Duodenal mucosa (tissue), 2 donors: ENCODE measurements at regions not wholly inside any gene's neighbourhood (a gene's known extent, or its start where the extent isn't known, plus 50 kb on each side); places are given as distances from the start of the nearest gene placed in this dataset.
"Not testable (repeated sequence)": the region's sequence is repeated elsewhere in the genome, so short reads cannot be mapped to it uniquely, and the experiment has no call there.

Experiments
- H3K27ac ChIP-seq: one replicate; pipeline ENCODE4 v1.7.0; 2013; ENCODE audit warnings: low read depth, low read length
- H3K27me3 ChIP-seq, 2 donors: one replicate each; pipeline ENCODE4 v1.7.0; 2013; ENCODE audit warnings: low read length in 2 of 2, control low read depth in 1 of 2; ENCODE audit not compliant: insufficient read depth in 2 of 2, control insufficient read depth in 1 of 2
- H3K36me3 ChIP-seq, 2 donors: one replicate each; pipeline ENCODE4 v1.7.0; 2013; ENCODE audit warnings: low read length in 2 of 2, control low read depth in 1 of 2; ENCODE audit not compliant: insufficient read depth in 2 of 2, control insufficient read depth in 1 of 2
- H3K4me1 ChIP-seq, 2 donors: one replicate each; pipeline ENCODE4 v1.7.0; 2013; ENCODE audit warnings: low read length in 2 of 2, control low read depth in 1 of 2; ENCODE audit not compliant: insufficient read depth in 2 of 2, control insufficient read depth in 1 of 2
- H3K4me3 ChIP-seq, 2 donors: one replicate each; pipeline ENCODE4 v1.7.0; 2013; ENCODE audit warnings: low read length in 2 of 2, low read depth in 1 of 2
- H3K9ac ChIP-seq, 2 donors: one replicate each; pipeline ENCODE4 v1.7.0; 2013; ENCODE audit warnings: low read length in 2 of 2, low read depth in 1 of 2
- H3K9me3 ChIP-seq, 2 donors: one replicate each; pipeline ENCODE4 v1.7.0; 2013; ENCODE audit warnings: low read length in 2 of 2, control low read depth in 1 of 2; ENCODE audit not compliant: control insufficient read depth in 1 of 2

- not testable (repeated sequence) for H3K4me1 ChIP-seq, H3K27me3 ChIP-seq, H3K36me3 ChIP-seq, H3K4me3 ChIP-seq, H3K9me3 ChIP-seq, H3K9ac ChIP-seq, H3K27ac ChIP-seq
These were observed 159.2 kb downstream of the ENC1 start for GRCh38 chr5:74481357-74481756.

DNA sequence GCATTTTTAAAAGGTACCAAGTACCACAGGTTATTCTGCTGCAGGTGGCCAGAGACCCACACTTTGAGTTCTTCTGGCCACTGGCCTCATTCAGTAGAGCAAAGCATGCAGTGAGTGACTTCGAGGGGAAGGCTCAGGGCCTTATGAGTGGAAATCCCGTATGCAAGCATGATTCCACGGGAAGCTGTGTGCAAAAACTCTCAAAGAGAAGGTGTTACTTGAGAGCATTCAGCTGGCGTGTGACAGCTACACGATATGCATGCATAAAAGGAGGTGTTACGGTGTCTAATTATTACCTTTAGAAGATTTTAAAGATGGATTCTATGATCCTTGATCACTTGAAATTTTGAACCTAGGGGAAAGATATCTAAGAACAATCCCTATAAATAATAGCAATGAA is 160.3 kb downstream of the ENC1 start:
- no peaks in the 10 kb centered on the region for H3K36me3 ChIP-seq
- no peaks in the 10 kb centered on the region for H3K9me3 ChIP-seq
- no peak overlapping the region for H3K9ac ChIP-seq
- H3K4me1 ChIP-seq, result no peaks in the 10 kb centered on the region
- no peak overlapping the region for H3K4me3 ChIP-seq
- H3K27ac ChIP-seq, result no peak overlapping the region
- H3K27me3 ChIP-seq, result no peaks in the 10 kb centered on the region

DNA sequence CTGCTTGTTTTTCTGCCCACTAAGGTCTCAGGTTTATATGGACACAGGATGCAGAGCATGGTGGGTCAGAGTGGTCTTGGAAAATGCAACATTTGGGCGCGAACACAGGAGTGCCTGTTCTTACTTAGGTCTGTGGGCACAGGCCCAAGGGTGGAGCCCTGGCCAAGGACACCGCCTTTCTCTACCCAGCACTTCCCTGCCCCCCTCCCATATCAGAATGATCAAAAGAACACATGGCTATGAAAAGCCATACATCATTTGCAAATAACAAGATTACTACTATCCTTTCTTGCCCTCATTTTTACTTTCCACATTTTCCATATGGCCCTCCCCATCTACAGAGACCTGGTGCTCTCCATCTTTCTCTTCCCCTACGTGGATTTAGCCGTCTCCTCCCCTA is 162.2 kb downstream of the ENC1 start:
- Histone ChIP-seq H3K4me1 (no peaks in the 10 kb centered on the region), H3K36me3 (no peaks in the 10 kb centered on the region), H3K9me3 (no peaks in the 10 kb centered on the region), H3K9ac (no peak overlapping the region), H3K4me3 (no peak overlapping the region), H3K27ac (no peak overlapping the region), H3K27me3 (no peaks in the 10 kb centered on the region)

- Histone ChIP-seq H3K27me3 (no peaks in the 10 kb centered on the region), H3K36me3 (no peaks in the 10 kb centered on the region), H3K27ac (no peak overlapping the region), H3K9ac (no peak overlapping the region), H3K4me3 (no peak overlapping the region), H3K4me1 (no peaks in the 10 kb centered on the region), H3K9me3 (no peaks in the 10 kb centered on the region)
These were observed 162.8 kb downstream of the ENC1 start for GRCh38 chr5:74477761-74478160.

DNA sequence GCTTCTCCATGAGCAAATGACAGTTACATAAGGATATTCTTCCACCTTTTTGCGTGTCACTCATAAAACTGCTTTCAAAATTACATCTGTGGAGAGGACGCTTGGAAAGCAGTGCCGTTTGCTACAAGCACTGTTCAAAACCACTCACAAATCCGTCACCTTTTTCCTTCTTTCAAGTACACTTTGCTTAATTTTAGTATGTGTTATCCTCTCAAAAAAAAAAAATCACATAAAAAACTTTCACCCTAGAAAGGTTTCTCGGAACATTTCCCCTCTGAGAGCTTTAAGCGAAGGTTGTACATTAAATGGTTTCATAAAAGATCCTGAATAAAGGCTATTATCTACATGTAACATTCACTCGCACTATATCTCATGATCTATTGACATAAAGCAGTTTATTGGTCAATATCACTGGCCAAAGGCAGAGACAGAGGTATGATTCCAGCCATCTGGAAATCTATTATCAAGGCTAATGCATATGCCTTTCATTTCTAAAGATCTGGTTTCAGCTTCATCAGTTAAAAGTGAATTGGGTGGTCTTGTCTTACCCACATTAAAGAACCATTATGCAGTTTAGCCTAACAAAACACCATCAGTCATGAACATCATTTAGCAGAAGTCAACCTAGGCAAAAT is 163.6 kb downstream of the ENC1 start:
- Histone ChIP-seq H3K27me3 (no peaks in the 10 kb centered on the region), H3K4me3 (no peak overlapping the region), H3K27ac (no peak overlapping the region), H3K9ac (no peak overlapping the region), H3K9me3 (no peaks in the 10 kb centered on the region), H3K36me3 (no peaks in the 10 kb centered on the region), H3K4me1 (no peaks in the 10 kb centered on the region)

DNA sequence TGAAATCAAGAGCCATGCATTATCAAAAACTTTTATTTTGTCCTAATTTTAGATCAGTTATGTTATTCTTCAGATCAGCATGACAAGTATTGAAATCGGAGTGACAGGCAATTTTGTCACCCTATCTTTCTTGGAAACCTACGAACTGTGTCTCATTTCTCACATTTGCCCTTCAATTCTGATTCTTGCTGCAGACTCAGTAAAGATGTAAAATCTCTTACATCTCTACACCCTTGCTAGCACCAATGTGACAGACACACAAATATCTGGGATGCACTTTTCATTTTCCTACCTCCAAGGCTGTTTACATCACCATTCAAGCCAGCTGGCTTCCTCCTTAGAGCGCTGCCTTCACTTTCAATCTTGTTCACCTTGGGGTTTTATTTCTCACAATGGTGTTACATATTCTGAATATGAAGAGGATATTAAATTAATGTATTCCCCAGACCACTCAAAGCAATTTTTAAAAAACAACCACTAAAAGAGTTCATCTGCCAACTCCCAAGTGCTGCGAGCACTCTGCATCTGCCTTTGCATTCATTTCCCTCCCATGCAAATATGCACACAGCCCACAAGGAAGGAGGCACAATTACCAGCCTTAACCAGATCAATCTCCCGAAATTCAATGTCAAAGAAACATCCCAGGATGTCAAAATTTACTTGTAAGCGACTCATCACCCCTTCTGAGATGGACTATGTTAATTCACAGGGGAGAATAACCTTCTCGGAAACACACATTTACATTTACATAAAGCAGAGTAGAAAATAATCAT is 164.3 kb downstream of the ENC1 start:
- Histone ChIP-seq H3K27ac (no peak overlapping the region), H3K9ac (no peak overlapping the region)

DNA sequence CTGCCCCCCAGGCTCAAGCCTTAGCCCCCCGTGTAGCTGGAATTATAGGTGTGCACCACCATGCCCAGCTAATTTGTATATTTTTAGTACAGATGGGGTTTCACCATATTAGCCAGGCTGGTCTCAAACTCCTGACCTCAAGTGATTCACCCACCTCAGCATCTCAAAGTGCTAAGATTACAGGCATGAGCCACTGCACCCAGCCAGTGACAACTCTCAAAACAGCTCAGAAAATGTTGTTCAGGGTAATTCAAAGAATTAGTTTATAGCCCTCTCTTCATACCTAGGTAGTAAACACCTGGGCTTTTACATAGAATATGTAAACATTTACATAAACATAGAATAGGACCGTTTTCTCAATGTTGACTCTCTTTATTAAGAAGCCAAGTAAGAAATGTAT is 168.7 kb downstream of the ENC1 start:
- H3K9ac ChIP-seq, result no peak overlapping the region
- H3K27ac ChIP-seq, result no peak overlapping the region
- H3K9me3 ChIP-seq, result no peaks in the 10 kb centered on the region
- no peaks in the 10 kb centered on the region for H3K36me3 ChIP-seq
- no peak overlapping the region for H3K4me3 ChIP-seq
- no peaks in the 10 kb centered on the region for H3K4me1 ChIP-seq
- no peaks in the 10 kb centered on the region for H3K27me3 ChIP-seq

More for the DNA sequence above, 164.3 kb downstream of the ENC1 start:
- Histone ChIP-seq H3K36me3 (no peaks in the 10 kb centered on the region), H3K9me3 (no peaks in the 10 kb centered on the region), H3K27me3 (no peaks in the 10 kb centered on the region), H3K4me1 (no peaks in the 10 kb centered on the region), H3K4me3 (no peak overlapping the region)

- Histone ChIP-seq H3K27ac (no peak overlapping the region), H3K9ac (no peak overlapping the region), H3K27me3 (no peaks in the 10 kb centered on the region), H3K36me3 (no peaks in the 10 kb centered on the region), H3K9me3 (no peaks in the 10 kb centered on the region), H3K4me3 (no peak overlapping the region), H3K4me1 (no peaks in the 10 kb centered on the region)
These were observed 171.1 kb downstream of the ENC1 start for GRCh38 chr5:74469234-74469994.

DNA sequence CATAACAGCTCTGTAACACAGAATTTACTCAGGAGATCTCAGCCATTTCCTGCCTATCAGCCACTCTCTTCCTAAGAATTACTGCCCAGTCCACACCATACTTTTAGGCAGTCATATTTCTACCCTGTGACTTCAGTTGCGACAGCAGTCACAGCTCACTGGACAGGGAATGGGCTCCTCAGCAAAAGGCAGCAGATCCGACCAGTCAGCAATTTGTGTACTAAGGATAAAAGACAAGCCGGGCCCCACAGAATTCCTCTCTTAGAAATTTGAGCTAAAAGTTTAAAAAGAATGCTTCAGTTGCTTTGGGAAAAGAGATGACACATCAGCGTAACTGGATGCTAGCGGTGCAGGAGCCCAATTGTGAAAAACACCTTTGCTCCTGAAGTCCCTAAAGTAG is 172.1 kb downstream of the ENC1 start:
- H3K27me3 ChIP-seq, result no peaks in the 10 kb centered on the region
- no peak overlapping the region for H3K4me3 ChIP-seq
- H3K9ac ChIP-seq, result no peak overlapping the region
- H3K27ac ChIP-seq, result no peak overlapping the region
- no peaks in the 10 kb centered on the region for H3K4me1 ChIP-seq
- no peaks in the 10 kb centered on the region for H3K9me3 ChIP-seq
- no peaks in the 10 kb centered on the region for H3K36me3 ChIP-seq

DNA sequence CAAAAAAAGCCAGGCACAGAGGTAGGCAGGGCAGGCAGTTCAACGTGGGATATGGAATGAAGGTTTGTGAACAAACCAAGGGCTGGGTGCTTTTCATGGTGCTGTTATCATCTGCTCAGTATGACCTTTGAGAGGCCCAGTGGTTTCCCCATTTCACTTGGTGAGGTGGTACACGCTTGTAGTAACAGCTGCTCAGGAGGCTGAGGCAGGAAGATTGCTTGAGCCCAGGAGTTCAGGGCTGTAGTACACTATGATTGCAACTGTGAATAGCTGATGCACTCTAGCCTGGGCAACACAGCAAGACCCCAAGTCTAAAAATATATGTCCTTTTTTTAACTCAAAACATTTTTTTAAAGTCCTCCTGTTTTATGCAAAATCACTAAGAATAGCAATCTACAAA is 174.8 kb downstream of the ENC1 start:
- Histone ChIP-seq H3K4me1 (no peaks in the 10 kb centered on the region), H3K27ac (no peak overlapping the region), H3K27me3 (no peaks in the 10 kb centered on the region), H3K9me3 (no peaks in the 10 kb centered on the region), H3K4me3 (no peak overlapping the region), H3K9ac (no peak overlapping the region), H3K36me3 (no peaks in the 10 kb centered on the region)
